IMR-90 (cell line): ENCODE measurements at regions not wholly inside any gene's neighbourhood (a gene's known extent, or its start where the extent isn't known, plus 50 kb on each side); places are given as distances from the start of the nearest gene placed in this dataset.

Source experiments
- POLR2A ChIP-seq: IDR thresholded peaks from 2 replicates; pipeline ENCODE4 v1.6.1; 2012; ENCODE audit warnings: mild to moderate bottlenecking, low read depth, low read length
- TF ChIP-seq, protein P1 (sequence below): conservative IDR thresholded peaks from 2 replicates; pipeline ENCODE4 v1.5.1; 2012; ENCODE audit warnings: mild to moderate bottlenecking, low read depth, low read length, improper control_type of control experiment

GRCh38 chr17:72282439-72283029, 161.7 kb downstream of the SOX9 start:
- no peak for TF ChIP-seq POLR2A
- TF ChIP-seq, protein P1, sequence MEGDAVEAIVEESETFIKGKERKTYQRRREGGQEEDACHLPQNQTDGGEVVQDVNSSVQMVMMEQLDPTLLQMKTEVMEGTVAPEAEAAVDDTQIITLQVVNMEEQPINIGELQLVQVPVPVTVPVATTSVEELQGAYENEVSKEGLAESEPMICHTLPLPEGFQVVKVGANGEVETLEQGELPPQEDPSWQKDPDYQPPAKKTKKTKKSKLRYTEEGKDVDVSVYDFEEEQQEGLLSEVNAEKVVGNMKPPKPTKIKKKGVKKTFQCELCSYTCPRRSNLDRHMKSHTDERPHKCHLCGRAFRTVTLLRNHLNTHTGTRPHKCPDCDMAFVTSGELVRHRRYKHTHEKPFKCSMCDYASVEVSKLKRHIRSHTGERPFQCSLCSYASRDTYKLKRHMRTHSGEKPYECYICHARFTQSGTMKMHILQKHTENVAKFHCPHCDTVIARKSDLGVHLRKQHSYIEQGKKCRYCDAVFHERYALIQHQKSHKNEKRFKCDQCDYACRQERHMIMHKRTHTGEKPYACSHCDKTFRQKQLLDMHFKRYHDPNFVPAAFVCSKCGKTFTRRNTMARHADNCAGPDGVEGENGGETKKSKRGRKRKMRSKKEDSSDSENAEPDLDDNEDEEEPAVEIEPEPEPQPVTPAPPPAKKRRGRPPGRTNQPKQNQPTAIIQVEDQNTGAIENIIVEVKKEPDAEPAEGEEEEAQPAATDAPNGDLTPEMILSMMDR = no peak
